HT1080 (cell line): ENCODE measurements at regions not wholly inside any gene's neighbourhood (a gene's known extent, or its start where the extent isn't known, plus 50 kb on each side); places are given as distances from the start of the nearest gene placed in this dataset.
"Not testable (repeated sequence)": the region's sequence is repeated elsewhere in the genome, so short reads cannot be mapped to it uniquely, and the experiment has no call there.

Experiments used
- DNase-seq: peaks from one replicate; pipeline ENCODE4 v3.0.0-alpha.2; 2015; ENCODE audit warnings: low read depth

DNA sequence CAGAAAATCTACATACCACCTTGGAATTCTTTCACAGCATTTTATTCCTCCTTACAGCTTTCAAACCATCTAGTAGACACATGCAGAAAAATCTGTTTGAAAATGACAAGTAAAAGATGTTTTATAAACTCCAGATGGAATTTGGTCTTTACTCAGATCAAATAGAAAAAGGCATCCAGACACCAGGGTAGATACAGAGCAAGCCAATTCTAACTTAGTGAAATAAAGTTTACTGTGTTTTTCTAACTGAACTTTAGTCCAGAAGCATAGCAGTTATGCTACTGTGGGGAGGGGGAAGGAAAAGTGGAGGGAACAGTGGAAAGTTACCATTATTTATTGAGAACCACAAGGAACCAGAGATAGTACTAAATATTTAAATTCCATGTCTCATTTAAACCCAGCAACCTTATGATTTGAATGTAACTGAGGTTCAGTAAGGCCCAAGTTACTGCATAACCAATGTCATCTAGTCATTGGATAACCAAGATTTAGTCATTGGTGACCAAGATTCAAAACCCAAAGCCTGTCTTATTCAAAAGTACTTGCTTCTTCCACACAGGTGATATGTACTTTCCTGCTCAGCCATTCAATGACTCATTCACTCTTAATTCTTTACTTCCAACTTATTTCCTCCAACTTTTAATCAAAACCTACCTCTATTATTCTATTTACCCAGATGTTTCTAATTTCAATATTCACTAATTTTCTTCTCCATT lies 57.7 kb downstream of the RAD51AP2 start:
- no peak for DNase-seq

DNA sequence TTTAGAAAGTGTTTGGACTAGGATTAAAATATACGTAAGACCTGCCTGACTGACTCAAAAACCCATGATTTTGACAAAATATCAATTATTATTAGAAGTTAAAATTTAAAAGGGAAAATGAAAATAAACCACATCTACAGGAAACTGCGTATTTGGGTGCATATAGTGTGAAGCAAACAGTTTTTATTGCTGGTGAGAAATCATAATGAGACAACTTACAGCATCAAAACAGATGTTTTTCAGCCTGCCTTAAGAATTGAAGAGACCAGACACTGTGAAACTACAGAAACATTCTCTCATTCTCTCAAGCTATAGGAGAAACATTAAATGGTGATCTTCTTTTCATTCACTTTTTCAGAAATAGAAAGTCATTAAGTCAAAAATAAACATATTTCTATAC lies 62.9 kb downstream of the RAD51AP2 start:
- no peak for DNase-seq

DNA sequence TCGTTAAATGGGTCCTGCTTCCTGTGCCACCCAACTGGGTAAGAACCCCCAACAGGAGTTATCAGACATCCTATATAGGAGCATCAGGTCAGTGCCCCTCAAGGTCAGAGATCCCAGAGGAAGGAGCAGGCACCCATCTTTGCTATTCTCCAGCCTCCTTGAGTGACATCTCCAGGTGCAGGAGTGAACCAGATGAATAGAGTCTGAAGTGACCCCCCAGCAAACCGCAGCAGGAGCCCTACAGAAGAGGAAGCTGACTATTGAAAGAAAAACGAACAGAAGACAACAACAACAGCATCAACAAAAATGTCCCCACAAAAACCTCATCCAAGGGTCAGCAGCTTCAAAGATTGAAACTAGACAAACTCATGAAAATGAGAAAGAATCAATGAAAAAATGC lies 72.0 kb downstream of the RAD51AP2 start:
- DNase-seq: not testable (repeated sequence)

DNA sequence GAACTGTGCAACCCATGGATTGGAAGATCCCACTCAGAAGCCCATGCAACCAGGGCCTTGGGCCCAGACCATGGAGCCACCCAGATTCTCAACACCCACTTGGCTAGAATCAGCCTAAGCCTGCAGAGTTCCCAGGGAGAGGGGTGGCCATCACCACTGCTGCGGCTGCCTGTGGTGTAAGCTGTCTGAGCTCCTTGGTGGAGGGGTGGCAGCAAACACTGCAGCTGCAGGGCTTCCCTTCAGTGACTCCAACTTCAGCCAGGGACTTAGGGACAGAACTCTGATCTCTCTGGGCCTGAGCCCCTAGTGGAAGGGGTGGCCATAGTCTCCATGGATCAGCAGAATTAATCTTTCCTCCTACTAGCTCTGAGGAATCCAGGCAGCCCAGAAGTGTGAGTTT lies 72.5 kb downstream of the RAD51AP2 start:
- DNase-seq: no peak

DNA sequence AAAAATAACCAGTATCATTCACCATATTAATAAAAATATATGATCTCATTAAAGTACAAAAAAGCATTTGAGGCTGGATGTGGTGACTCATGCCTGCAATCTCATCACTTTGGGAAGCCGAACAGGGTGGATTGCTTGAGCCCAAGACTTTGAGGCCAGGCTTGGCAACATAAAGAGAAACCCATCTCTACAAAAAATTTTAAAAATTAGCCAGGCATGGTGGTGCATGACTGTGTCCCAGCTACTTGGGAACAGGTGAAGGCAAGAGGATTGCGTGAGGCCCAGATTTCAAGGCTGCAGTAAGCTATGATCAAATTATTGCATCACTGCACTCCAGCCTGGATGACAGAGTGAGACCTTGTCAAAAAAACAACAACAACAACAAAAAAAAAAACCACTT lies 75.9 kb downstream of the RAD51AP2 start:
- peak; percentile 52 for DNase-seq

DNA sequence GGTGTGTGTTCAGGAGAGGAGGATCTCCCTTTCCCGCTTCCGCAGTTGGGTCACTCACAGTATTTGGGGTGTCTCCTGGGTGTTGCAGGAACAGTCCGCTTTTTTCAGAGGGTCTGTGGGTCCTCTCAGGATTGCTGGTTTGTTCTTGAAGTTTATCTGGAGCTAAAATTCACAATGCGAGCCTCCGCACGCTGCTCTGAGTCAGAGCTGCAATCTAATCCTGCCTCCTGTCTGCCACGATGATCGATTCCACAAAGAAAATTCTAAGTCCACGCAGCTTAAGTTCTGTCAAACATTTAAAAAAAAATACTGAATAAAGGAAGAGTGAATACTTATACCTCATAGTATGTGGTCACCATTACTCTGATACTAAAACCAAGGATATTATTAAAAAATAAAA lies 76.5 kb downstream of the RAD51AP2 start:
- DNase-seq: peak; percentile 55

DNA sequence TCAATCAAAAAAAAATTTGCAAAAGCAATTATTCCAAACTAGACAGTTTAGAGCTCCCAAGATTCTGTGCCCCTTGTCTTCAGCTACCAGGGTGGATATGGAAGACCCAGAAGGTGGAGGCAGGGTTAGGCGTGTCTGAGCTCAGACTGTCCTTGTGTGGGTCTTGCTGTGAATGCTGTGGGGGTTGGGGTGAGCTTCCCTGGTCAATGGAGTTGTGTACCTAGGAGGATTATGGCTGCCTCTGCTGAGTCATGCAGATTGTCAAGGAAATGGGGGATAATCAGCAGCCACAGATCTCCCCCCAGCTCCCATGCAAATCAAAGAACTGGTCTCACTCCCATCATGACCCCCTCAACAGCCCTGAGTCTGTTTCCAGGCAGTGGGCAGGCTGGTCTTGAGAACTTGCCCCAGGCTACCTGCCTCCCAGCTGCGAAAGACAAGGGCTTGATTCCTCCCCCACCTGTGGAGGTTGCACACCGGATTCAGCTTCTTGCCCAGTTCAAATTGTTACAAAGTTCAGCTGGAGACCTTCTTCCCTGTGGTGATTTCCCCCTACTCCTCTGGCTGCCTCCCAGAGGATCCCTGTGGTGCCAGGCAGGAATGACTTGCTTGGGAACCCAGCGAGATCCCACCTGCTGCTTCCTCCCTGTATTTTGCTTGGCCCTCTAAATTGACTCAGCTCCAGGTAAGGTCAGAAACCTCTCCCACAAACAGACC lies 77.0 kb downstream of the RAD51AP2 start:
- DNase-seq: peak; percentile 76

DNA sequence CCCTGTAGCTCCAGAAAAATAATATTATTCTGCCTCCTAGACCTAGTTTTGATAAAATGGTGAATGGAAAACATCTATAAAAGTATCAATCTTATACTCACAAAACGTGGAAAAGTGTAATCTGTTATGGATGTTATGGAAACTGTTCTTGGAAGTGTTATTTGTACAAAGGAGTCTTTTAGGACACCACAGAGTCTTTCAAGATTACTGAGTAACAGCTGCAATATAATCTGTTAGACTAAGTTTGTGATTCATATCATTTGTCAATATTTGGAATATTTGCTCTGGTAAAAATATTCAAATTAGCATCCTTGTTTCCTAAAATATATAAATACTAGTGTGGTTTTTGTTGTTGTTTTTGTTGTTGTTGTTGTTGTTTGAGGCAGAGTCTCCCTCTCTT lies 87.9 kb downstream of the RAD51AP2 start:
- DNase-seq: no peak

DNA sequence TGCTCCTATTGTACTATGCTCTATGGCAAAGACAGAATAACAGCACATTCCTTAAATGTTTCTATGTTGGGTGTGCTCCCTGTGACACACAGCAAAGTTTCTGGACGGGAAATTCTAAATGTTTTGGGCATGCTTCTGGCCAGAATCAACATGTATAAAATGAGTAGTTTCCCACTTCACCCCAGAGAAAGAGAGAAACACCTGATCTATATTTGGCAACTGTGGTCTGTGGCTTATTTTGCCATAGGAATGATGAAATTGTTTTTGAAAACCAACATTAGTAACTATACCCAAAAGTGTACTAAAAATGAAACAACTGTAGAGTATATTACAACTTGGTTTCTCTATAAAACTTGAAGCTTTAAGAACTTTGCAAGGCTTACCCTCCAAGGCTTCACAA lies 89.1 kb downstream of the RAD51AP2 start:
- DNase-seq: peak; percentile 52

DNA sequence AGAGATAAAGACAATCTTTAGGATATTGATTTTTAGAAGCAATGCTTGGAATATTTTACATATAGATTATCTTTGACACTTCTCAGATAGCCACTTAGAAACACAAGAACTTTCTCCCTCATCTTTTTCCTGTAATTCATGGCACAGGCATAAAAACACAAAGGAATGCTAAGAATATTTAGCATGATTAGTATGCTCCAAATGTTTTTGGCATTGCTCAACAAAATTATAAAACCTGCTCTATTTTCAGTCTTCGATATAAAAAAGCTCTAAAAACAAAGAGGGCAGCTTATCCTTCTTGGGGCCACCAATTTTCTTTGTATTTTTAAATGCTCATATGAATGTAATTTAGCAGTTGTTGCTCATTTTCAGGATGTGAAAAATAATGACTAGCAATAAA lies 90.8 kb downstream of the RAD51AP2 start:
- no peak for DNase-seq

DNA sequence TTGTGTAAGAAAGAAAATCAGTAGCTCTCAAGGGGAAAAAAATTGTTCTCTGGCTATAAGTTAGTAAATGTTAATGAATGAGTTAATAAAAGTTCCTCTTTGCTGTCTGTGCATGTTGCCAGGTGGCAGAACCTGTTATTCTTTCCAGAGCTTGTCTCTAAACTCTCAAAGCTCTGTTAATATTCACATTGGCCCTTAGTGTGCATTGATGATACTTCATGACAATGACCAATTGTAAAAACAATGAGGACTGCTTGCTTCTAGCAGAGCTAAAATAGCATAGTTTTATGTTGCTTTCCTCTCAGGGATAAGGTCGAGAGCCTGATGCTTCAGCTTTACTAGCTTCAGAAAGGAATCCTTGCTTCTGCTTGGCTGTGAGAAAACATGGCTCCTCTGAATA lies 91.5 kb downstream of the RAD51AP2 start:
- no peak for DNase-seq

DNA sequence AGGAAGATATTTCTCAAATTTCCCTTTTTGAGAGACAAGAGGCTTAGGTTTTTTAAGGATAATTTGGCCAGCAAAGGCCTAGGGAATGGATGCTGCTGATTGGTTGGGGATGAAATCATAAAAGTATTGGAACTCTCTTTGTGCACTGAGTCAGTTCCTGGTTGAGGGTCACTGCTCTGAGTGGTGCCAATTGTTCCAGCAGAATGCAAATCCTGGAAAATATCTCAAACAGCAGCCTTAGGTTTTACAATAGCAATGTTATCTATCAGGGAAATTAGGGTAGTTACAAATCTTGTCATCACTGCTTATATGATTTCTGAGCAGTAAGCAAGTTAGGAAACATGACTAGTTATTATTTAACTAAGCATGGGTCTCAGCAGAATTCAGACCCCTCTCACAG lies 96.2 kb downstream of the RAD51AP2 start:
- DNase-seq: peak; percentile 46

DNA sequence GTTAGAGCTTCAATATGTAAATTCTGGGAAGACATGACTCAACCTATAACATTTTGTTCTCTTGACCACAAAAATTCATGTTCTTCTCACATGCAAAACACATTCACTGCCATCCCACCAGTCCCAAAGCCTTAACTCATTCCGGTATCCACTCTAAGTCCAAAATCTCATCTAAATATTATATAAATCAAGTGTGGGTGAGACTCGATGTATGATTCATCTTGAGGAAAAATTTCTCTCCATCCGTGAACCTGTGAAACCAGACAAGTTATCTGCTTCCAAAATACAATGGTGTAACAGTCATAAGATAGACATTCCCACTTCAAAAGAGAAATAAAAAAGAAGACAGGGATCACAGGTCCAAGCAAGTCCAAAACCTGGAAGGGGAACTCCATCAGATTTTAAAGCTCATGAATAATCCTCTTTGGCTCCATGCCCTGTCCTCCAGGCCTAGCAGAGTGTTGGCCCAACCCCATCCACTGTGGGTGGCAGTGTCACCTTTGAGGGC lies 101.3 kb downstream of the RAD51AP2 start:
- DNase-seq: peak; percentile 91

DNA sequence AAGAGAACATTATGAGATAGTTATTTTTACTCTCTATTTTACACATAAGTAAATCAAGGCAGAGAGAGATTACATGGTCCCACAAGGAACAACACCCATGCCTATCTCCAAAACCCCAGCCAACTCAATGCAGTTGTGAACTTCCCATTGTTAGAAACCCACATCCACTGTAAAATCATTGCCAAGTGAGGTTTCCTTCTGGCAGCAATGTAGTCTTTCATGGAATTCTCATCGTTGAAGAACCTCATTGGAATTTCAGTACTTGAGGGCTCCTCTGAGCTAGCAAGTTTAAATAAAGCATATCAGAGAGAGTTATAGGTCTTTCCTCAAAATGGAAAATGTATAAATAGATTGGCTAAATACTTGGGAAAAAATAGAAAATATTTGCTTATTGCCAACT lies 105.2 kb downstream of the RAD51AP2 start:
- DNase-seq: no peak

DNA sequence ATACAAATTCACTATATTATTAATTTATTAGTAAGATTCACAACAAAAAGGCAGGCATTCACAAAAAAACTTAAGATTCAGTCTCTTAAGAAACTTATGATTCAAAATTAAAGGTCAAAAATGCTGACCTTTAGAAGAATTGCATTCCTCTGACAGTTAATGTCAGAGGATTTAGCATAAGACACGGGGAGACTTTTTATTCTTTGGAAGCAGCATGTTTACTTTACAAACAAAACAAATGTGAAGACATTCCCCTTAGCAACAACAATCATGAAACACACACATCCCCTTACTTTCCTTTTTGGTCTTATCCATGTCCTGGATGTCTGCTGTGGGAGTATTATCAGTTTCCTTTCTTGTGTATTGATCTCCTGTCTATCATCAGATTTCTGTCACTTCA lies 117.1 kb downstream of the RAD51AP2 start:
- no peak for DNase-seq

DNA sequence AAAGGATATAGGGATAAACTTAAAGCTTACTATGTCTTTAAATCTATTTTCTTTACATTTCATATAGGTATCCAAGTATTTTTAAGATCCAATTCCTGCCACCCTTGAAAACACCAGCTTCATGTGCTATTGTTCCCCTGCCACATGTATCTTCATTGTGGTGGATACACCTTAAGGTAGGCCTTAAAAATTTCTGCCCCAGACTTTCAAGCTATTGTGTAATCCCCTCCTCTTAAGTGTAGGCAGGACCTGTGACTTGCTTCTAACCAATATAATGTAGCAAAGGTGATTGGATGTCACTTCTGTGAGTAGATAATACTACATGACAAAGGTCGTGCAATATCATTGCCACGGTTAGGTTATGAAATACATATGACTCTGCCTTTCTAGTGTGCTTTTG lies 119.5 kb downstream of the RAD51AP2 start:
- no peak for DNase-seq

DNA sequence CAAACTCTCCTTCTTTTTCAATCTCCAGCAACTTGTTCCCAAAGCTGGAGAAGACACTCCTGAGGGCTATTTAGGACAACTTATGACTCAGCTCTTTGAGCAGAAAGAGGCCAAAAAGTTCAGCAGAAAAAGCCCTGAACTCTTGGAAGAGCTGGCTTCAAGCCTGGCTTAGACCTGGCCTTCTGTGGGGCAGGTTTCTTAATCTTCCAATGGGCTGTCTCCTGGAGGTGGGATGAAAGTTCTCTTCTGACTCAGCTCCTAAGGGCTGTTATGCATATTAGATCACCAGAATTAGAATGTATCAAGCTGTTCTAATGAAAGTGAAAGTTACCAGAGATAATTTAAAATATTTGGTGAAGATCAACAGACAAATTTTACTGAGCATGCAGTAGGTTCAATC lies 129.4 kb downstream of the RAD51AP2 start:
- peak; percentile 13 for DNase-seq

DNA sequence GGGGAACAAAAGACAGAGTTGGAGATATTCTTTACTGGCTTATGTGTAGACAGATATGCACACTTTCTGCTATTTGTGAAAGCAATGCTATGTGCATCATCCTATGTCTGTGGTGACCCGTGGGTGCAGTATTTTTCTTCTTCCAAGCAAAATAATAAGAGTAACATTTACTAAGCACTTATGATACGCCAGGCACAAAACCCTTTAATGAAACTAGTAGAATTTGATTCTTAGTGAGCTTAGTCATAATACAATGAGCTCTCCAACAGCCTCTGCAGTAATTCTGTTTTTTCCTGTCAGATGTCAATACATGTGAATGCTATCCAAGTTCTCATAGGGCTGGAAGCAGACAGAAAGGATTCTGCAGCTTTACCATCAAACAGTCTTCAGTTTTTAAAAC lies 130.6 kb downstream of the RAD51AP2 start:
- no peak for DNase-seq

DNA sequence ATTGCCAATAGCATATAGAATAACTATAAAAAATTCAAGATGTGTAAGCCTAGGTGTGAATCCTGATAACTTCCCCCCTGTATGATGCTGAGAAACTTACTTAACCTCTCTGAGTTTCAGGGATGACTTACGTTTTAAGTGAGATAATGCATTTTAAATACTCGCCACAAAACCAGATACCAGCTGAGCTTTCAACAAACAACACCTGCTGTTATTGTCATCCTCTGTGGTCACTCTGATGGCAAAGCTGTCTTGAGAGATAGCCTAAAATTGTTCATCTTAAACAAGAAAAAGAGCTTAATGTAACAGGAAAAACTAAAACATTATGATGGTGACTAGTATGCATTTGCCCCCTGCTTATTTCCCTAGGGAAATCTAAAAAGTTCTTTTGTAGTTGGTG lies 131.5 kb downstream of the RAD51AP2 start:
- DNase-seq: no peak

DNA sequence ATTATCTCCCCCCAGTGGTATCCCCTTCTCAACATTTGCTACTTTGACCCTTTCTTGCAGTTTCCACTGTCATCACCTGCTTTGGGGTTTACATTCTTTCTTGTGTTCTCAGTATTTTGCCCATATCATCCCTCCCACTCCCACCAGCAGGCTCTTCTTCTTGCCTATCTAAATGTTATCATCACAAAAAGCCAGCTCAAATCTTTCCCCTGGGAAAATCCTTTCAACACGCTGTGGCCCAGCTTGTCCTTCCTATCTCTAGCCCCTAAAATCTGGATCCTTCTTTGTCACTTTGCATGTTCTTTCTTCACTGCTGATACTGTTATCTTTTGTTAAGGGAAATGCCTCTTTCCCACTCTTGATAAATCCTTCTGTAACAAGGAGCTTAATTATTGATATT lies 138.2 kb downstream of the RAD51AP2 start:
- no peak for DNase-seq

DNA sequence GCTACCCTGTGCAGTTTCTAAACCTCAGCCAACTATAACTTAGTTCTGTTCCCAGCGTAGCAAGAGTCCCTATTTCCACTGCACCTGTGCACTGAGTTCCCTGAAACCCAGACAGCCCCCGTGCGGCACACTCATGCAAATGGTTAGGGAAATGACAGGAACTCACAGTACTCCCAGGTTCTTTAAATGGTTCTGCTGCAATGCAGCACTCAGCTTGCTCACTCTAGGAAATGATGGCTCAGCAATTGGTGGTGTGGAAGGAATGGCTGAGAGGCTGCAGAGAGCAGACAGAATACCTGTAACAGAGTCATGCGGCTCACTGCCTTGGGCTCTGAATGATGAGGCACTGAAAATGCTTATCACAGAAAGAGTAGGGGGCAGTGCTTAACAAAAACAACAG lies 143.0 kb downstream of the RAD51AP2 start:
- DNase-seq: no peak

DNA sequence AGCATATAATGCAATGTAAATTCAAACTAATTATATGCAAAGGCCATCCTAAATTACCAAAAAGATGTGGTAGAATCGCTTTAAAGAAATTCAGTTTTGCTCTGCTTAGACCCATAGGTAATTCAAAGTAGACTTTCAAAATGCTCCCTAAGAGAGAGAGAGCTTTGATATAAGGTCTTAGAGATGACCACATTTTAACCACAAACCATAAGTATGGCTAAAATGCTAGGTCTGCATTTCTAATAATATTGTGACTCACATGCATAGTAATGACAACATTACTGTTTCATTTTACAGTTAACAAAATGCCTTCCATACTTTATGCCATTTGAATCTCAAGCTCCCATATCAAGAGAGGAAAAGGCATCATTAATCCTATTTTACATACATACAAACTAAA lies 144.5 kb downstream of the RAD51AP2 start:
- peak; percentile 53 for DNase-seq

DNA sequence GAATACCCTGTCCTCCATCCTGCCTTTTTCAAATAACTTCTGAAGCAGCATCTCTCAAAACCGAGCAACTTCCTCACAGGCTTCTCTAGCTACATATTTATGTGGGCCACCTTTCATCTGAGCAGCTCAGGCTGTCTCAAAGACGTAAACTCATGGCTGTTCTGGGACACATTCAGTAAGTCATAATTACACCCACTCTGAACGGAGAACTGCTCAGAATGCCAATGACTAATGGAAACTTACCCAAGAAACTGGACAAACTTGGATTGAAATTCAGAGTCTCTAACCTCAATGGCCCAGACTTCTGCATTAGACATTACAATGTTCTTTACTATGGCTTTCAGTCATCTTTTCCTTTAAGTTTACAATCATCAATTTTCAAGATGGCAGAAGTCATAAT lies 145.2 kb downstream of the RAD51AP2 start:
- DNase-seq: no peak
